GM12873 (cell line): ENCODE measurements at regions not wholly inside any gene's neighbourhood (a gene's known extent, or its start where the extent isn't known, plus 50 kb on each side); places are given as distances from the start of the nearest gene placed in this dataset.

Experiments used
- TF ChIP-seq, protein P1 (sequence below): IDR thresholded peaks from 2 replicates; pipeline ENCODE4 v1.5.1; 2012; ENCODE audit warnings: low read depth, mild to moderate bottlenecking, moderate library complexity, low read length, control low read depth; ENCODE audit not compliant: insufficient read depth; ENCODE audit errors: missing control alignments

GRCh38 chr16:8237452-8237851 is 352.9 kb downstream of the TMEM114 start:
- TF ChIP-seq, protein P1, sequence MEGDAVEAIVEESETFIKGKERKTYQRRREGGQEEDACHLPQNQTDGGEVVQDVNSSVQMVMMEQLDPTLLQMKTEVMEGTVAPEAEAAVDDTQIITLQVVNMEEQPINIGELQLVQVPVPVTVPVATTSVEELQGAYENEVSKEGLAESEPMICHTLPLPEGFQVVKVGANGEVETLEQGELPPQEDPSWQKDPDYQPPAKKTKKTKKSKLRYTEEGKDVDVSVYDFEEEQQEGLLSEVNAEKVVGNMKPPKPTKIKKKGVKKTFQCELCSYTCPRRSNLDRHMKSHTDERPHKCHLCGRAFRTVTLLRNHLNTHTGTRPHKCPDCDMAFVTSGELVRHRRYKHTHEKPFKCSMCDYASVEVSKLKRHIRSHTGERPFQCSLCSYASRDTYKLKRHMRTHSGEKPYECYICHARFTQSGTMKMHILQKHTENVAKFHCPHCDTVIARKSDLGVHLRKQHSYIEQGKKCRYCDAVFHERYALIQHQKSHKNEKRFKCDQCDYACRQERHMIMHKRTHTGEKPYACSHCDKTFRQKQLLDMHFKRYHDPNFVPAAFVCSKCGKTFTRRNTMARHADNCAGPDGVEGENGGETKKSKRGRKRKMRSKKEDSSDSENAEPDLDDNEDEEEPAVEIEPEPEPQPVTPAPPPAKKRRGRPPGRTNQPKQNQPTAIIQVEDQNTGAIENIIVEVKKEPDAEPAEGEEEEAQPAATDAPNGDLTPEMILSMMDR, result no peak

DNA sequence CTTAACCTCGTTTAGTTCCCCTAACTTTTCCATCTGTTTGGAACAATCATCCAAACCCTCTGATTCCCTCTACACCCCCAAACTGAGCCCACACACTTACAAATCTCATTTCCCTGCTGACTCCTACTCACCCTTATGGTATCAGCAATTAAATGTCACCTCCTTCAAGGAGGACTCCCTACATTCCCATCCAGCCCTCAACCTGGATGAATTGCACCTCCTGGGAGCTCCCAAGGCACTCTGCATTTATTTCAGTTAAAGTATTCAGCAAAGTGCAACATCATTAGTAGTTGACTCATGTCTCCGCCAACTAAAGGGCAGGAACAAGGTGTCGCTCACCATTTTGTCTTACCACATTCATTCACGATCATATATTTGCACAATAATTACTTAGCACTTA is 353.5 kb downstream of the TMEM114 start:
- TF ChIP-seq, protein P1, result no peak

- TF ChIP-seq, protein P1, result no peak
Measured at GRCh38 chr16:8230497-8230896, 359.8 kb downstream of the TMEM114 start.

DNA sequence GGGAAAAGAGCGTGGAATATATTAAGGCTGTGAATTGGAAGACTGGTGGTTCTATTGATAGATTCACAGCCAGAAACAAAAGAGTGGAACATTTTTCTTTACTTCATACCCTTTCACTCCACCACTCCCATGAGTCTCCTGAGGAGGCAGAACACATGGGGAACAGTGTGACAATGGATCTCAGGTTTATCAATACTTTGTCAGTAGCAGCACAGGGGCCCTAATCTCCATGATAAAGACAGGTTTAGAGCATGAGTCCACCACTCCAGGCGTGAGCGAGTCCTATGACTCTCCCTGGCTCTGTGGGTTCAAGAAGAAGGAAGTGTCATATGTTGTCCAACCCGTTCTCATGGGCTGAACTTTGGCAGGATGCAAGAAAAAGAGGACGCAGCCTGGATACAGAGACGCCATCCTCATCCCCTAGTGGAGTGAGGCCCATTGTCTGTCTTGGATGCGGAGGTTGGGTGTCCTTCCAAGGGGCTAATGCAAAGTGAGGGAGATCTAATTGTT is 361.2 kb downstream of the TMEM114 start:
- TF ChIP-seq, protein P1, result no peak

DNA sequence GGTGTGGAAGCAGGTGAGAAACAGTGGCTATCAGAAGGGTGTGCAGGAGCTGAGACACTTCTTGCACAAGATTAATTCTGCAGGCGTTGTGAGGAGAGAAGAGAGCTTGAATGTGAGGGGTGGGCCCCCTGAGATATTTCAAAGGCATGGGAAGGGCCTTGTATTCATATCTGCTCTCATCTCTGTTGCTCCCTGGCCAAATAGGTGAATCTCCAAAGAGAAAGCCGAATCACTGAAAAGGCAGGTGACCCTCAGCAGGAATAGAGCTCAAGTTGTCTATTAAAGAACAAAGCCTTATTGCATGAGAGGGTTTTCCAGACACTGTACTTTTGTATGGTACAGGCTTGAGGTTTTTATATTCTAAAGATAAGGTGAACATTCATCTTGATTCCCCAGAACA is 373.1 kb downstream of the TMEM114 start:
- TF ChIP-seq, protein P1, result no peak

DNA sequence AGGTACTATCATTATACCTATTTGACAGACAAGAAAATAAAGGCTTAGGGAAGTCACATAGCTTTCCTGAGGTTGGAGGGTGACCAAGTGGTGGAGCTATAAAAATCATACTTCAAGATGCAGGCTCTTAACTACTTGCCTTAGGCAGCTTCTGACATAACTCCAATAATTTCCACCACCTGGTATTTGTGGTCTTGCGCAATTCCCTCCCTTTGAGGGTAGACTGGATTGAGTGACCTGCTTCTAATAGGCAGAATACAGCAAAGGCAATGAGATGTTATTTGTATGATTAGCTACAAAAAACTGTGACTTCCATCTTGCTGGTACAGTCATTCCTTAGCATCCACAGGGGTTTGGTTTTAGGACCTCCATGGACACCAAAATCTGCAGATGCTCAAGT is 385.5 kb downstream of the TMEM114 start:
- TF ChIP-seq, protein P1, result no peak

DNA sequence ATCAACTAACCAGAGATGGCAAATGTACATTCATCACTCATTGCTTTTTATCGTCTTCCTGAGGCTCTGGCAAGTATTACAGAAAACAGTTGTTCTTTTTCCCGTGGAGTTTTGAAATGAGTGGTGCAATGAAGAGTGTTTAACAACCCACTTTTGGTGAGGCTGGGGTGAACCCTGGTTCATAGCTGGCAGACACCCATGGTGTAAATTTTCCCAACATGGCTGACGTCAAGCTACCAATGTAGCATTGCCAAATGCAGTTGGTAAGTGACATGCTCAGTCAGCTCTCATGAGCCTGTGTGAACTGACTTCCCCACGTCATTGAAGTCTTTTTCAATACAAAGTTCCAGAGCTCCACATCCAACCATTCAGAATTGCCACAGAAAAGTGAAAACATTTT is 386.2 kb downstream of the TMEM114 start:
- TF ChIP-seq, protein P1, result no peak
